H9 (cell line): ENCODE measurements at regions not wholly inside any gene's neighbourhood (a gene's known extent, or its start where the extent isn't known, plus 50 kb on each side); places are given as distances from the start of the nearest gene placed in this dataset.

Experiments used
- DNase-seq: peaks from one replicate; pipeline ENCODE4 v3.0.0-alpha.2; 2017
- H2AFZ ChIP-seq: one replicate; pipeline ENCODE4 v1.6.1; 2013; ENCODE audit warnings: mild to moderate bottlenecking, low read length, control low read depth, moderate library complexity
- H2AK5ac ChIP-seq: 2 replicates; pipeline ENCODE4 v1.6.1; 2013; ENCODE audit warnings: low read length, control low read depth, mixed read lengths; ENCODE audit not compliant: insufficient read length
- H2BK120ac ChIP-seq: one replicate; pipeline ENCODE4 v1.6.1; 2013; ENCODE audit warnings: low read depth, mild to moderate bottlenecking, low read length, control low read depth, inconsistent platforms; ENCODE audit not compliant: poor library complexity, severe bottlenecking
- H2BK12ac ChIP-seq: 2 replicates; pipeline ENCODE4 v1.6.1; 2013; ENCODE audit warnings: low read length, control low read depth, mixed read lengths, low read depth; ENCODE audit not compliant: insufficient read length
- H2BK15ac ChIP-seq: 2 replicates; pipeline ENCODE4 v1.6.1; 2013; ENCODE audit warnings: low read depth, low read length, control low read depth
- H2BK20ac ChIP-seq: one replicate; pipeline ENCODE4 v1.6.1; 2013; ENCODE audit warnings: low read depth, mild to moderate bottlenecking, low read length, control low read depth, inconsistent platforms; ENCODE audit not compliant: poor library complexity, severe bottlenecking
- H2BK5ac ChIP-seq: 2 replicates; pipeline ENCODE4 v1.6.1; 2013; ENCODE audit warnings: low read length, control low read depth, mixed read lengths; ENCODE audit not compliant: insufficient read length
- H3K14ac ChIP-seq: 2 replicates; pipeline ENCODE4 v1.6.1; 2013; ENCODE audit warnings: low read length, control low read depth; ENCODE audit not compliant: insufficient read depth
- H3K18ac ChIP-seq: 2 replicates; pipeline ENCODE4 v1.6.1; 2013; ENCODE audit warnings: low read depth, mild to moderate bottlenecking, mixed read lengths, low read length, control low read depth; ENCODE audit not compliant: insufficient read length
- H3K23ac ChIP-seq: 2 replicates; pipeline ENCODE4 v1.6.1; 2013; ENCODE audit warnings: low read length, control low read depth, mixed read lengths, low read depth; ENCODE audit not compliant: insufficient read length
- H3K23me2 ChIP-seq: 2 replicates; pipeline ENCODE4 v1.6.1; 2013; ENCODE audit warnings: low read depth, mild to moderate bottlenecking, mixed read lengths, low read length, control low read depth; ENCODE audit not compliant: insufficient read length, poor library complexity, severe bottlenecking
- H3K27ac ChIP-seq: 2 replicates; pipeline ENCODE4 v1.5.1; 2013; ENCODE audit warnings: low read length, control low read depth, mixed read lengths, low read depth; ENCODE audit not compliant: insufficient read length
- H3K27me3 ChIP-seq: 2 replicates; pipeline ENCODE4 v1.6.1; 2013; ENCODE audit warnings: low read length, control low read depth, inconsistent platforms; ENCODE audit not compliant: insufficient read depth
- H3K4ac ChIP-seq: 2 replicates; pipeline ENCODE4 v1.6.1; 2013; ENCODE audit warnings: low read depth, mild to moderate bottlenecking, control low read depth, inconsistent platforms, low read length, moderate library complexity
- H3K4me1 ChIP-seq: 2 replicates; pipeline ENCODE4 v1.6.1; 2013; ENCODE audit warnings: low read length, control low read depth, inconsistent platforms; ENCODE audit not compliant: insufficient read depth
- H3K4me2 ChIP-seq: 2 replicates; pipeline ENCODE4 v1.6.1; 2013; ENCODE audit warnings: low read length, control low read depth, mixed read lengths; ENCODE audit not compliant: insufficient read length, insufficient read depth
- H3K56ac ChIP-seq: 2 replicates; pipeline ENCODE4 v1.6.1; 2013; ENCODE audit warnings: low read depth, mild to moderate bottlenecking, mixed read lengths, low read length, control low read depth; ENCODE audit not compliant: insufficient read length
- H3K79me1 ChIP-seq: 2 replicates; pipeline ENCODE4 v1.6.1; 2013; ENCODE audit warnings: low read depth, mild to moderate bottlenecking, moderate library complexity, low read length, control low read depth, inconsistent platforms; ENCODE audit not compliant: insufficient read depth, poor library complexity, severe bottlenecking
- H3K79me2 ChIP-seq: 2 replicates; pipeline ENCODE4 v1.6.1; 2013; ENCODE audit warnings: low read length, control low read depth, inconsistent platforms; ENCODE audit not compliant: insufficient read depth
- H3K9ac ChIP-seq: 2 replicates; pipeline ENCODE4 v1.6.1; 2013; ENCODE audit warnings: low read length, control low read depth, mixed read lengths; ENCODE audit not compliant: insufficient read length; ENCODE audit errors: extremely low read depth
- H3K9me3 ChIP-seq: one replicate; pipeline ENCODE4 v1.6.1; 2013; ENCODE audit warnings: low read depth, low read length, inconsistent platforms; ENCODE audit not compliant: control insufficient read depth
- H3T11ph ChIP-seq: one replicate; pipeline ENCODE4 v1.6.1; 2013; ENCODE audit warnings: mild to moderate bottlenecking, low read length, control low read depth, inconsistent platforms
- H4K20me1 ChIP-seq: one replicate; pipeline ENCODE4 v1.6.1; 2013; ENCODE audit not compliant: control insufficient read depth, insufficient read length, insufficient read depth
- H4K5ac ChIP-seq: 2 replicates; pipeline ENCODE4 v1.6.1; 2013; ENCODE audit warnings: low read depth, mild to moderate bottlenecking, mixed read lengths, low read length, control low read depth; ENCODE audit not compliant: insufficient read length
- H4K8ac ChIP-seq: replicated peaks from 2 replicates; pipeline ENCODE4 v1.6.1; 2013; ENCODE audit warnings: low read length, control low read depth, mixed read lengths, low read depth; ENCODE audit not compliant: insufficient read length
- H4K91ac ChIP-seq: 2 replicates; pipeline ENCODE4 v1.6.1; 2013; ENCODE audit warnings: low read depth, mild to moderate bottlenecking, moderate library complexity, mixed read lengths, low read length, control low read depth; ENCODE audit not compliant: insufficient read length
- H3K27ac Mint-ChIP-seq, 3 experiments: 2 replicates in 2 of 3; 3 replicates in 1 of 3; pipeline ENCODE4 v1.8.0; 2020 to 2021; ENCODE audit warnings: mixed read lengths in 3 of 3, mild to moderate bottlenecking in 1 of 3, moderate library complexity in 1 of 3
- H3K27me3 Mint-ChIP-seq: 2 replicates; pipeline ENCODE4 v1.8.0; 2021; ENCODE audit warnings: low read depth, mild to moderate bottlenecking, moderate library complexity, mixed read lengths
- H3K36me3 Mint-ChIP-seq, 3 experiments: 2 replicates in 2 of 3; 3 replicates in 1 of 3; pipeline ENCODE4 v1.8.0; 2020 to 2021; ENCODE audit warnings: low read depth in 3 of 3, mixed read lengths in 3 of 3; ENCODE audit not compliant: insufficient read depth in 1 of 3
- H3K4me1 Mint-ChIP-seq, 2 experiments: 2 replicates each; pipeline ENCODE4 v1.8.0; 2020; ENCODE audit warnings: mixed read lengths in 2 of 2
- H3K4me3 Mint-ChIP-seq, 2 experiments: 2 replicates in 1 of 2; 3 replicates in 1 of 2; pipeline ENCODE4 v1.8.0; 2020 to 2021; ENCODE audit warnings: mild to moderate bottlenecking in 2 of 2, mixed read lengths in 2 of 2, moderate library complexity in 1 of 2
- H3K9me3 Mint-ChIP-seq, 2 experiments: 2 replicates in 1 of 2; 3 replicates in 1 of 2; pipeline ENCODE4 v1.8.0; 2020; ENCODE audit warnings: mild to moderate bottlenecking in 2 of 2, mixed read lengths in 2 of 2, moderate library complexity in 1 of 2
- CTCF ChIP-seq: fragments of 200-600 bp; sonication (generic); conservative IDR thresholded peaks from 3 replicates; pipeline ENCODE4 v1.8.0; 2021; ENCODE audit warnings: antibody characterized with exemption, mild to moderate bottlenecking
- WGBS: extraction: QIAGEN DNeasy Blood & Tissue Kit; methylation state at CpG from one replicate; pipeline ENCODE4 v1.1.7; 2013; ENCODE audit warnings: missing lambda C conversion rate, low lambda C conversion rate, mixed read lengths; ENCODE audit not compliant: insufficient read length; ENCODE audit errors: extremely low coverage; 5-methylcytosine and 5-hydroxymethylcytosine counted together

GRCh38 chr18:71077451-71077850, 788.6 kb downstream of the SOCS6 start:
- H3K4me1 Mint-ChIP-seq: no peaks in the 10 kb centered on the region

More at GRCh38 chr18:71077451-71077850, 788.6 kb downstream of the SOCS6 start:
- Histone ChIP-seq H3K9ac (no peak overlapping the region), H3K23me2 (no peaks in the 10 kb centered on the region), H2BK20ac (no peak overlapping the region), H3K23ac (no peak overlapping the region), H2BK5ac (no peak overlapping the region), H3K27me3 (no peaks in the 10 kb centered on the region), H3K79me1 (no peaks in the 10 kb centered on the region), H4K91ac (no peak overlapping the region), H4K8ac (no peak overlapping the region), H3T11ph (no peak overlapping the region), H3K18ac (no peak overlapping the region), H3K9me3 (no peaks in the 10 kb centered on the region), H3K14ac (no peak overlapping the region), H3K4me1 (no peaks in the 10 kb centered on the region), H4K20me1 (no peaks in the 10 kb centered on the region), H2BK15ac (no peak overlapping the region), H2AK5ac (no peak overlapping the region), H2BK120ac (no peak overlapping the region), H3K79me2 (no peaks in the 10 kb centered on the region), H2BK12ac (no peak overlapping the region), H3K27ac (no peak overlapping the region), H3K4ac (no peak overlapping the region), H2AFZ (no peak overlapping the region), H3K4me2 (no peak overlapping the region), H4K5ac (no peak overlapping the region), H3K56ac (no peak overlapping the region)
- Mint-ChIP-seq H3K27ac (no peak overlapping the region; a peak in 1 of 7 replicates), H3K4me3 (no peak overlapping the region), H3K36me3 (no peaks in the 10 kb centered on the region), H3K27me3 (peaks cover 4% of the 10 kb centered on the region; the same call in 1 of the 2 replicates), H3K9me3 (no peaks in the 10 kb centered on the region)
- DNase-seq: no peak
- no CpG with 5 or more reads among the region's 4 CpGs for WGBS
- TF ChIP-seq CTCF: no peak
